Activated naive CD8-positive, alpha-beta T cell (primary cell): ENCODE measurements at regions not wholly inside any gene's neighbourhood (a gene's known extent, or its start where the extent isn't known, plus 50 kb on each side); places are given as distances from the start of the nearest gene placed in this dataset.
"Not testable (repeated sequence)": the region's sequence is repeated elsewhere in the genome, so short reads cannot be mapped to it uniquely, and the experiment has no call there.

Experiments used
- H3K27ac Mint-ChIP-seq: one replicate; pipeline ENCODE4 v1.8.0; 2021; ENCODE audit warnings: mixed read lengths
- H3K27me3 Mint-ChIP-seq: one replicate; pipeline ENCODE4 v1.8.0; 2021; ENCODE audit warnings: mixed read lengths
- H3K36me3 Mint-ChIP-seq: one replicate; pipeline ENCODE4 v1.8.0; 2021; ENCODE audit warnings: mixed read lengths
- H3K4me1 Mint-ChIP-seq: one replicate; pipeline ENCODE4 v1.8.0; 2021; ENCODE audit warnings: low read depth, mixed read lengths
- H3K4me3 Mint-ChIP-seq: one replicate; pipeline ENCODE4 v1.8.0; 2021; ENCODE audit warnings: mild to moderate bottlenecking, mixed read lengths
- H3K9me3 Mint-ChIP-seq: one replicate; pipeline ENCODE4 v1.8.0; 2021; ENCODE audit warnings: low read depth, mixed read lengths

- Mint-ChIP-seq H3K4me1 (no peaks in the 10 kb centered on the region), H3K9me3 (no peaks in the 10 kb centered on the region), H3K4me3 (no peak overlapping the region), H3K27me3 (peaks cover 8% of the 10 kb centered on the region), H3K27ac (no peak overlapping the region), H3K36me3 (no peaks in the 10 kb centered on the region)
Observed at GRCh38 chr13:27355894-27356293, 68.5 kb upstream of the GTF3A start.

- Mint-ChIP-seq H3K27ac (no peak overlapping the region), H3K4me3 (no peak overlapping the region), H3K27me3 (peaks cover 8% of the 10 kb centered on the region), H3K9me3 (no peaks in the 10 kb centered on the region), H3K36me3 (no peaks in the 10 kb centered on the region), H3K4me1 (peaks cover 6% of the 10 kb centered on the region)
Observed at GRCh38 chr13:27358420-27358819, 66.0 kb upstream of the GTF3A start.

- no peaks in the 10 kb centered on the region for H3K9me3 Mint-ChIP-seq
- H3K4me1 Mint-ChIP-seq = peaks cover 6% of the 10 kb centered on the region
- H3K27ac Mint-ChIP-seq = no peak overlapping the region
- H3K27me3 Mint-ChIP-seq = peaks cover 8% of the 10 kb centered on the region
- no peaks in the 10 kb centered on the region for H3K36me3 Mint-ChIP-seq
- H3K4me3 Mint-ChIP-seq = no peak overlapping the region
Observed at GRCh38 chr13:27359199-27359821, 65.1 kb upstream of the GTF3A start.

GRCh38 chr13:27360562-27360961 is 63.9 kb upstream of the GTF3A start:
- peaks cover 8% of the 10 kb centered on the region for H3K27me3 Mint-ChIP-seq
- peaks cover 6% of the 10 kb centered on the region for H3K4me1 Mint-ChIP-seq
- no peaks in the 10 kb centered on the region for H3K9me3 Mint-ChIP-seq
- no peak overlapping the region for H3K4me3 Mint-ChIP-seq
- no peak overlapping the region for H3K27ac Mint-ChIP-seq
- no peaks in the 10 kb centered on the region for H3K36me3 Mint-ChIP-seq

GRCh38 chr13:27362064-27362751 is 62.2 kb upstream of the GTF3A start:
- Mint-ChIP-seq H3K27ac (no peak overlapping the region), H3K27me3 (peaks cover 9% of the 10 kb centered on the region), H3K4me3 (peak overlapping the region; percentile 35)

GRCh38 chr13:27363637-27364036 is 60.8 kb upstream of the GTF3A start:
- not testable (repeated sequence) for H3K4me1 Mint-ChIP-seq, H3K4me3 Mint-ChIP-seq, H3K27ac Mint-ChIP-seq, H3K27me3 Mint-ChIP-seq, H3K9me3 Mint-ChIP-seq, H3K36me3 Mint-ChIP-seq

More at GRCh38 chr13:27362064-27362751, 62.2 kb upstream of the GTF3A start:
- no peaks in the 10 kb centered on the region for H3K9me3 Mint-ChIP-seq
- H3K36me3 Mint-ChIP-seq = no peaks in the 10 kb centered on the region
- peaks cover 6% of the 10 kb centered on the region for H3K4me1 Mint-ChIP-seq

GRCh38 chr13:27367570-27367969 is 56.8 kb upstream of the GTF3A start:
- H3K27ac Mint-ChIP-seq = no peak overlapping the region
- H3K27me3 Mint-ChIP-seq = peaks cover 11% of the 10 kb centered on the region
- no peak overlapping the region for H3K4me3 Mint-ChIP-seq
- H3K4me1 Mint-ChIP-seq = peaks cover 4% of the 10 kb centered on the region
- no peaks in the 10 kb centered on the region for H3K36me3 Mint-ChIP-seq
- H3K9me3 Mint-ChIP-seq = no peaks in the 10 kb centered on the region

GRCh38 chr13:27370305-27370872 is 54.0 kb upstream of the GTF3A start:
- Mint-ChIP-seq H3K27me3 (peaks cover 14% of the 10 kb centered on the region), H3K27ac (no peak overlapping the region), H3K36me3 (no peaks in the 10 kb centered on the region), H3K9me3 (no peaks in the 10 kb centered on the region), H3K4me1 (no peaks in the 10 kb centered on the region), H3K4me3 (no peak overlapping the region)

GRCh38 chr13:27371932-27372331 is 52.5 kb upstream of the GTF3A start:
- no peaks in the 10 kb centered on the region for H3K9me3 Mint-ChIP-seq
- no peak overlapping the region for H3K27ac Mint-ChIP-seq
- no peaks in the 10 kb centered on the region for H3K36me3 Mint-ChIP-seq
- peaks cover 14% of the 10 kb centered on the region for H3K27me3 Mint-ChIP-seq
- peaks cover 5% of the 10 kb centered on the region for H3K4me1 Mint-ChIP-seq
- H3K4me3 Mint-ChIP-seq = no peak overlapping the region

- no peaks in the 10 kb centered on the region for H3K36me3 Mint-ChIP-seq
- H3K4me1 Mint-ChIP-seq = peaks cover 5% of the 10 kb centered on the region
- H3K4me3 Mint-ChIP-seq = no peak overlapping the region
- no peaks in the 10 kb centered on the region for H3K9me3 Mint-ChIP-seq
- no peak overlapping the region for H3K27ac Mint-ChIP-seq
- peaks cover 14% of the 10 kb centered on the region for H3K27me3 Mint-ChIP-seq
Observed at GRCh38 chr13:27372896-27373295, 51.5 kb upstream of the GTF3A start.

GRCh38 chr13:27374126-27374613 is 50.2 kb upstream of the GTF3A start:
- H3K27me3 Mint-ChIP-seq = peaks cover 14% of the 10 kb centered on the region
- H3K27ac Mint-ChIP-seq = no peak overlapping the region
- no peaks in the 10 kb centered on the region for H3K36me3 Mint-ChIP-seq
- H3K4me1 Mint-ChIP-seq = peaks cover 5% of the 10 kb centered on the region
- H3K4me3 Mint-ChIP-seq = no peak overlapping the region
- H3K9me3 Mint-ChIP-seq = no peaks in the 10 kb centered on the region
